Mucosa of rectum (tissue), 2 donors: ENCODE measurements at regions not wholly inside any gene's neighbourhood (a gene's known extent, or its start where the extent isn't known, plus 50 kb on each side); places are given as distances from the start of the nearest gene placed in this dataset.

ENCODE experiments used
- H3K27ac ChIP-seq, 2 donors: one replicate each; pipeline ENCODE4 v1.7.0; 2013; ENCODE audit warnings: inconsistent platforms in 2 of 2, low read depth in 2 of 2, low read length in 2 of 2
- H3K27me3 ChIP-seq, 2 donors: one replicate each; pipeline ENCODE4 v1.7.0; 2013; ENCODE audit warnings: low read length in 2 of 2; ENCODE audit not compliant: control insufficient read depth in 2 of 2, insufficient read depth in 2 of 2
- H3K36me3 ChIP-seq, 2 donors: one replicate each; pipeline ENCODE4 v1.7.0; 2013; ENCODE audit warnings: low read length in 2 of 2; ENCODE audit not compliant: control insufficient read depth in 2 of 2, insufficient read depth in 2 of 2
- H3K4me1 ChIP-seq, 2 donors: one replicate each; pipeline ENCODE4 v1.7.0; 2013; ENCODE audit warnings: low read length in 2 of 2, mild to moderate bottlenecking in 1 of 2; ENCODE audit not compliant: control insufficient read depth in 2 of 2, insufficient read depth in 2 of 2
- H3K4me3 ChIP-seq, 2 donors: one replicate each; pipeline ENCODE4 v1.7.0; 2013; ENCODE audit warnings: low read length in 2 of 2
- H3K9ac ChIP-seq, 2 donors: one replicate each; pipeline ENCODE4 v1.7.0; 2013; ENCODE audit warnings: low read length in 2 of 2, low read depth in 1 of 2, mild to moderate bottlenecking in 1 of 2
- H3K9me3 ChIP-seq, 2 donors: one replicate each; pipeline ENCODE4 v1.7.0; 2013; ENCODE audit warnings: low read length in 2 of 2; ENCODE audit not compliant: control insufficient read depth in 2 of 2
- donor health status: healthy.
- donor health status: Normal muscosa, but diverticular disease.

GRCh38 chr4:20572976-20573375 is 127.3 kb upstream of the PACRGL start:
- H3K27me3 ChIP-seq: no peaks in the 10 kb centered on the region
- no peaks in the 10 kb centered on the region for H3K4me1 ChIP-seq
- no peak overlapping the region for H3K9ac ChIP-seq
- H3K36me3 ChIP-seq: no peaks in the 10 kb centered on the region
- H3K9me3 ChIP-seq: no peaks in the 10 kb centered on the region
- H3K4me3 ChIP-seq: no peak overlapping the region
- H3K27ac ChIP-seq: no peak overlapping the region

- no peaks in the 10 kb centered on the region for H3K27me3 ChIP-seq
- H3K27ac ChIP-seq: no peak overlapping the region
- H3K4me3 ChIP-seq: no peak overlapping the region
- no peaks in the 10 kb centered on the region for H3K36me3 ChIP-seq
- no peaks in the 10 kb centered on the region for H3K4me1 ChIP-seq
- no peaks in the 10 kb centered on the region for H3K9me3 ChIP-seq
- H3K9ac ChIP-seq: no peak overlapping the region
Measured at GRCh38 chr4:20574986-20575385, 125.3 kb upstream of the PACRGL start.

GRCh38 chr4:20575486-20575885 is 124.8 kb upstream of the PACRGL start:
- peaks cover 0 to 2% of the 10 kb centered on the region in 2 donors for H3K4me1 ChIP-seq
- H3K36me3 ChIP-seq: no peaks in the 10 kb centered on the region

GRCh38 chr4:20576861-20577260 is 123.4 kb upstream of the PACRGL start:
- Histone ChIP-seq H3K4me3 (no peak overlapping the region), H3K27ac (no peak overlapping the region), H3K9ac (no peak overlapping the region), H3K4me1 (peaks cover 4% of the 10 kb centered on the region in 2 donors), H3K27me3 (no peaks in the 10 kb centered on the region), H3K36me3 (no peaks in the 10 kb centered on the region), H3K9me3 (no peaks in the 10 kb centered on the region)

More at GRCh38 chr4:20575486-20575885, 124.8 kb upstream of the PACRGL start:
- H3K27me3 ChIP-seq: no peaks in the 10 kb centered on the region
- no peaks in the 10 kb centered on the region for H3K9me3 ChIP-seq
- H3K4me3 ChIP-seq: no peak overlapping the region
- H3K9ac ChIP-seq: no peak overlapping the region
- H3K27ac ChIP-seq: no peak overlapping the region

- Histone ChIP-seq H3K36me3 (no peaks in the 10 kb centered on the region), H3K9ac (no peak overlapping the region), H3K27ac (no peak overlapping the region), H3K4me1 (peaks cover 4% of the 10 kb centered on the region in 2 donors), H3K4me3 (no peak overlapping the region), H3K9me3 (no peaks in the 10 kb centered on the region), H3K27me3 (no peaks in the 10 kb centered on the region)
Measured at GRCh38 chr4:20577702-20578101, 122.6 kb upstream of the PACRGL start.

GRCh38 chr4:20580907-20581306 is 119.4 kb upstream of the PACRGL start:
- Histone ChIP-seq H3K4me1 (peaks cover 4% of the 10 kb centered on the region in 2 donors), H3K27me3 (no peaks in the 10 kb centered on the region), H3K27ac (no peak overlapping the region), H3K9me3 (no peaks in the 10 kb centered on the region), H3K4me3 (peak overlapping the region in 1 of 2 donors; percentile 28), H3K9ac (no peak overlapping the region), H3K36me3 (no peaks in the 10 kb centered on the region)

GRCh38 chr4:20589436-20589835 is 110.8 kb upstream of the PACRGL start:
- H3K27me3 ChIP-seq: no peaks in the 10 kb centered on the region
- peaks cover 5 to 8% of the 10 kb centered on the region in 2 donors for H3K4me1 ChIP-seq
- H3K36me3 ChIP-seq: no peaks in the 10 kb centered on the region
- H3K27ac ChIP-seq: no peak overlapping the region
- no peak overlapping the region for H3K4me3 ChIP-seq
- H3K9ac ChIP-seq: no peak overlapping the region
- H3K9me3 ChIP-seq: no peaks in the 10 kb centered on the region

GRCh38 chr4:20590849-20591248 is 109.4 kb upstream of the PACRGL start:
- Histone ChIP-seq H3K9me3 (no peaks in the 10 kb centered on the region), H3K4me1 (peaks cover 5 to 8% of the 10 kb centered on the region in 2 donors), H3K9ac (no peak overlapping the region), H3K27me3 (no peaks in the 10 kb centered on the region), H3K36me3 (no peaks in the 10 kb centered on the region), H3K4me3 (no peak overlapping the region), H3K27ac (no peak overlapping the region)

GRCh38 chr4:20591571-20591970 is 108.7 kb upstream of the PACRGL start:
- Histone ChIP-seq H3K27me3 (no peaks in the 10 kb centered on the region), H3K4me1 (peaks cover 5 to 8% of the 10 kb centered on the region in 2 donors), H3K27ac (no peak overlapping the region), H3K9ac (no peak overlapping the region), H3K36me3 (no peaks in the 10 kb centered on the region), H3K9me3 (no peaks in the 10 kb centered on the region), H3K4me3 (no peak overlapping the region)

- Histone ChIP-seq H3K9me3 (no peaks in the 10 kb centered on the region), H3K27me3 (no peaks in the 10 kb centered on the region), H3K27ac (no peak overlapping the region), H3K4me1 (peaks cover 5 to 8% of the 10 kb centered on the region in 2 donors), H3K36me3 (no peaks in the 10 kb centered on the region), H3K9ac (no peak overlapping the region), H3K4me3 (no peak overlapping the region)
Measured at GRCh38 chr4:20592013-20592412, 108.2 kb upstream of the PACRGL start.

GRCh38 chr4:20592663-20593062 is 107.6 kb upstream of the PACRGL start:
- Histone ChIP-seq H3K9me3 (no peaks in the 10 kb centered on the region), H3K9ac (no peak overlapping the region), H3K4me1 (peaks cover 5 to 8% of the 10 kb centered on the region in 2 donors), H3K4me3 (no peak overlapping the region), H3K27me3 (no peaks in the 10 kb centered on the region), H3K27ac (no peak overlapping the region), H3K36me3 (no peaks in the 10 kb centered on the region)
